GM18499 (cell line): ENCODE measurements at regions not wholly inside any gene's neighbourhood (a gene's known extent, or its start where the extent isn't known, plus 50 kb on each side); places are given as distances from the start of the nearest gene placed in this dataset.
"Not testable (repeated sequence)": the region's sequence is repeated elsewhere in the genome, so short reads cannot be mapped to it uniquely, and the experiment has no call there.

ENCODE experiments used
- ATAC-seq: cut with Tn5 transposase; IDR thresholded peaks from one replicate; pipeline ENCODE4 v1.9.1; 2021; ENCODE audit warnings: moderate number of reproducible peaks; ENCODE audit not compliant: insufficient read depth, unreplicated experiment

- ATAC-seq = no peak
Measured at GRCh38 chr5:164966611-164967010, 1461.2 kb downstream of the MAT2B start.

GRCh38 chr5:164967354-164967753 is 1461.9 kb downstream of the MAT2B start:
- no peak for ATAC-seq

- ATAC-seq = no peak
Measured at GRCh38 chr5:164972973-164973372, 1467.6 kb downstream of the MAT2B start.

- no peak for ATAC-seq
Measured at GRCh38 chr5:164975986-164976385, 1470.6 kb downstream of the MAT2B start.

GRCh38 chr5:164980480-164980879 is 1475.1 kb downstream of the MAT2B start:
- ATAC-seq = no peak

- no peak for ATAC-seq
Measured at GRCh38 chr5:164998142-164998541, 1492.7 kb downstream of the MAT2B start.

GRCh38 chr5:164998590-164998989 is 1493.2 kb downstream of the MAT2B start:
- ATAC-seq = no peak

GRCh38 chr5:165000479-165001190 is 1495.2 kb downstream of the MAT2B start:
- ATAC-seq = no peak

- ATAC-seq = no peak
Measured at GRCh38 chr5:165003283-165003682, 1497.9 kb downstream of the MAT2B start.

GRCh38 chr5:165004175-165004574 is 1498.8 kb downstream of the MAT2B start:
- ATAC-seq = no peak

GRCh38 chr5:165014439-165014838 is 1509.0 kb downstream of the MAT2B start:
- no peak for ATAC-seq

- ATAC-seq = no peak
Measured at GRCh38 chr5:165015126-165015525, 1509.7 kb downstream of the MAT2B start.

GRCh38 chr5:165015547-165015946 is 1510.1 kb downstream of the MAT2B start:
- no peak for ATAC-seq

GRCh38 chr5:165026971-165027370 is 1521.6 kb downstream of the MAT2B start:
- ATAC-seq = no peak

GRCh38 chr5:165028356-165028755 is 1522.9 kb downstream of the MAT2B start:
- ATAC-seq = no peak

- ATAC-seq = no peak
Measured at GRCh38 chr5:165029099-165029870, 1523.9 kb downstream of the MAT2B start.

GRCh38 chr5:165030971-165031370 is 1525.6 kb downstream of the MAT2B start:
- ATAC-seq = no peak

GRCh38 chr5:165031371-165031770 is 1526.0 kb downstream of the MAT2B start:
- no peak for ATAC-seq

- ATAC-seq = no peak
Measured at GRCh38 chr5:165035520-165035919, 1530.1 kb downstream of the MAT2B start.

- no peak for ATAC-seq
Measured at GRCh38 chr5:165039748-165040147, 1534.3 kb downstream of the MAT2B start.

GRCh38 chr5:165045941-165046340 is 1540.5 kb downstream of the MAT2B start:
- not testable (repeated sequence) for ATAC-seq

GRCh38 chr5:165055476-165055875 is 1550.1 kb downstream of the MAT2B start:
- ATAC-seq = no peak
